ENCODE measurements at regions not wholly inside any gene's neighbourhood (a gene's known extent, or its start where the extent isn't known, plus 50 kb on each side); places are given as distances from the start of the nearest gene placed in this dataset.

- H2BK15ac ChIP-seq (ENCODE audit: low read depth, low read length): no peak overlapping the region
- no CpG with 5 or more reads among the region's 2 CpGs for WGBS (ENCODE audit: extremely low coverage, insufficient read length, low lambda C conversion rate)
- no peak overlapping the region for H3K27ac Mint-ChIP-seq
Observed at GRCh38 chr5:118775790-118776499, 212.4 kb downstream of the DTWD2 start.

More at GRCh38 chr5:118775790-118776499, 212.4 kb downstream of the DTWD2 start:
- Histone ChIP-seq H4K5ac (ENCODE audit: insufficient read length, low read depth, low read length) (no peak overlapping the region), H3K79me1 (ENCODE audit: insufficient read depth, low read depth, low read length, poor library complexity, severe bottlenecking) (no peaks in the 10 kb centered on the region), H4K20me1 (ENCODE audit: control insufficient read depth, insufficient read depth, insufficient read length) (no peaks in the 10 kb centered on the region), H3K18ac (ENCODE audit: insufficient read length, low read depth, low read length) (no peak overlapping the region), H3T11ph (ENCODE audit: low read length) (no peak overlapping the region), H3K79me2 (ENCODE audit: insufficient read depth, low read length) (no peaks in the 10 kb centered on the region), H2BK20ac (ENCODE audit: low read depth, low read length, poor library complexity, severe bottlenecking) (no peak overlapping the region), H3K27me3 (ENCODE audit: insufficient read depth, low read length) (no peaks in the 10 kb centered on the region), H2BK12ac (ENCODE audit: insufficient read length, low read depth, low read length) (no peak overlapping the region), H3K4me2 (ENCODE audit: insufficient read depth, insufficient read length, low read length) (no peak overlapping the region), H3K9ac (ENCODE audit: extremely low read depth, insufficient read length, low read length) (no peak overlapping the region), H3K4me1 (ENCODE audit: insufficient read depth, low read length) (no peaks in the 10 kb centered on the region), H3K4ac (ENCODE audit: low read depth, low read length) (no peak overlapping the region), H3K14ac (ENCODE audit: insufficient read depth, low read length) (no peak overlapping the region), H4K91ac (ENCODE audit: insufficient read length, low read depth, low read length) (no peak overlapping the region), H2BK5ac (ENCODE audit: insufficient read length, low read length) (no peak overlapping the region), H2BK120ac (ENCODE audit: low read depth, low read length, poor library complexity, severe bottlenecking) (no peak overlapping the region), H2AFZ (ENCODE audit: low read length) (no peak overlapping the region), H3K27ac (ENCODE audit: insufficient read length, low read depth, low read length) (no peak overlapping the region), H3K9me3 (ENCODE audit: control insufficient read depth, low read depth, low read length) (no peaks in the 10 kb centered on the region), H3K23ac (ENCODE audit: insufficient read length, low read depth, low read length) (no peak overlapping the region), H3K56ac (ENCODE audit: insufficient read length, low read depth, low read length) (no peak overlapping the region), H4K8ac (replicated peaks; ENCODE audit: insufficient read length, low read depth, low read length) (no peak overlapping the region), H3K23me2 (ENCODE audit: insufficient read length, low read depth, low read length, poor library complexity, severe bottlenecking) (no peaks in the 10 kb centered on the region), H2AK5ac (ENCODE audit: insufficient read length, low read length) (no peak overlapping the region)
- Mint-ChIP-seq H3K4me3 (no peak overlapping the region), H3K36me3 (ENCODE audit: insufficient read depth in 1 of 3, low read depth in 3 of 3) (peaks cover 0 to 6% (median 0%) of the 10 kb centered on the region in 3 experiments; a peak in 3 of 7 replicates), H3K4me1 (peaks cover 8 to 16% of the 10 kb centered on the region in 2 experiments), H3K9me3 (peaks cover 3 to 5% of the 10 kb centered on the region in 2 experiments; a peak in 4 of 5 replicates), H3K27me3 (ENCODE audit: low read depth) (no peaks in the 10 kb centered on the region)
- no peak for DNase-seq
- TF ChIP-seq CTCF (conservative IDR thresholded peaks at IDR 0.05): no peak
